Osteoblast (primary cell): ENCODE measurements at regions not wholly inside any gene's neighbourhood (a gene's known extent, or its start where the extent isn't known, plus 50 kb on each side); places are given as distances from the start of the nearest gene placed in this dataset.

Source experiments
- DNase-seq: peaks from one replicate; pipeline ENCODE4 v3.0.0; 2011; ENCODE audit warnings: low spot score, mixed read lengths; ENCODE audit not compliant: insufficient read length; ENCODE audit errors: missing footprints
- H2AFZ ChIP-seq: 2 replicates; pipeline ENCODE4 v1.6.0; 2011; ENCODE audit warnings: mild to moderate bottlenecking, low read length
- H3K27ac ChIP-seq: 2 replicates; pipeline ENCODE4 v1.5.1; 2011; ENCODE audit warnings: mild to moderate bottlenecking, low read depth, low read length, moderate library complexity
- H3K27me3 ChIP-seq: 2 replicates; pipeline ENCODE4 v1.6.0; 2012; ENCODE audit warnings: mild to moderate bottlenecking, control low read depth, inconsistent platforms, low read length, moderate library complexity; ENCODE audit not compliant: insufficient read depth
- H3K36me3 ChIP-seq: 2 replicates; pipeline ENCODE4 v1.5.1; 2011; ENCODE audit warnings: mild to moderate bottlenecking, low read length, control low read depth, moderate library complexity; ENCODE audit not compliant: insufficient read depth
- H3K4me1 ChIP-seq: 2 replicates; pipeline ENCODE4 v1.5.1; 2011; ENCODE audit warnings: mild to moderate bottlenecking, low read length, control low read depth, moderate library complexity; ENCODE audit not compliant: insufficient read depth
- H3K4me2 ChIP-seq: 2 replicates; pipeline ENCODE4 v1.6.0; 2011; ENCODE audit warnings: mild to moderate bottlenecking, low read length; ENCODE audit not compliant: insufficient read depth
- H3K4me3 ChIP-seq: fragments of 200-600 bp; sonication (generic); 3 replicates; pipeline ENCODE4 v1.5.1; 2012; ENCODE audit warnings: mild to moderate bottlenecking, low read length, inconsistent platforms; ENCODE audit not compliant: insufficient read depth
- H3K79me2 ChIP-seq: 2 replicates; pipeline ENCODE4 v1.6.0; 2012; ENCODE audit warnings: mild to moderate bottlenecking, low read length, control low read depth, inconsistent platforms; ENCODE audit not compliant: insufficient read depth
- H3K9me3 ChIP-seq: 2 replicates; pipeline ENCODE4 v1.5.1; 2011; ENCODE audit warnings: low read depth, low read length, control low read depth
- H4K20me1 ChIP-seq: 2 replicates; pipeline ENCODE4 v1.6.0; 2012; ENCODE audit warnings: mild to moderate bottlenecking, low read length, control low read depth; ENCODE audit not compliant: insufficient read depth
- CTCF ChIP-seq: IDR thresholded peaks from 2 replicates; pipeline ENCODE4 v1.5.1; 2011; ENCODE audit warnings: mild to moderate bottlenecking, low read depth, low read length, moderate library complexity; ENCODE audit errors: extremely low read depth

GRCh38 chr11:129704831-129705230 lies 110.8 kb upstream of the TMEM45B start:
- H3K9me3 ChIP-seq: no peaks in the 10 kb centered on the region
- H3K36me3 ChIP-seq: no peaks in the 10 kb centered on the region
- no peaks in the 10 kb centered on the region for H3K4me1 ChIP-seq
- TF ChIP-seq CTCF: no peak
- H3K4me2 ChIP-seq: no peak overlapping the region
- no peak for DNase-seq
- H4K20me1 ChIP-seq: no peaks in the 10 kb centered on the region
- H2AFZ ChIP-seq: no peak overlapping the region
- H3K27ac ChIP-seq: no peak overlapping the region
- no peaks in the 10 kb centered on the region for H3K79me2 ChIP-seq
- no peak overlapping the region for H3K4me3 ChIP-seq
- peaks cover 12% of the 10 kb centered on the region for H3K27me3 ChIP-seq

GRCh38 chr11:129705341-129705740 lies 110.3 kb upstream of the TMEM45B start:
- no peak overlapping the region for H3K4me3 ChIP-seq
- H3K27ac ChIP-seq: no peak overlapping the region
- TF ChIP-seq CTCF: no peak
- H3K36me3 ChIP-seq: no peaks in the 10 kb centered on the region
- no peak for DNase-seq
- no peaks in the 10 kb centered on the region for H3K79me2 ChIP-seq
- no peaks in the 10 kb centered on the region for H3K9me3 ChIP-seq
- no peaks in the 10 kb centered on the region for H4K20me1 ChIP-seq
- H3K4me2 ChIP-seq: no peak overlapping the region
- no peaks in the 10 kb centered on the region for H3K4me1 ChIP-seq
- H3K27me3 ChIP-seq: peaks cover 9% of the 10 kb centered on the region
- H2AFZ ChIP-seq: no peak overlapping the region

GRCh38 chr11:129705933-129706332 lies 109.7 kb upstream of the TMEM45B start:
- no peak overlapping the region for H3K4me2 ChIP-seq
- H3K4me3 ChIP-seq: no peak overlapping the region
- no peaks in the 10 kb centered on the region for H3K36me3 ChIP-seq
- no peaks in the 10 kb centered on the region for H4K20me1 ChIP-seq
- H3K27me3 ChIP-seq: peaks cover 9% of the 10 kb centered on the region
- H3K4me1 ChIP-seq: no peaks in the 10 kb centered on the region
- no peak for DNase-seq
- no peak overlapping the region for H2AFZ ChIP-seq
- H3K27ac ChIP-seq: no peak overlapping the region
- H3K9me3 ChIP-seq: no peaks in the 10 kb centered on the region
- no peaks in the 10 kb centered on the region for H3K79me2 ChIP-seq
- TF ChIP-seq CTCF: no peak

GRCh38 chr11:129709801-129710398 lies 105.7 kb upstream of the TMEM45B start:
- no peaks in the 10 kb centered on the region for H3K4me1 ChIP-seq
- no peak overlapping the region for H3K4me2 ChIP-seq
- no peak overlapping the region for H2AFZ ChIP-seq
- H3K4me3 ChIP-seq: no peak overlapping the region
- H3K9me3 ChIP-seq: no peaks in the 10 kb centered on the region
- H4K20me1 ChIP-seq: no peaks in the 10 kb centered on the region
- no peaks in the 10 kb centered on the region for H3K36me3 ChIP-seq
- H3K27me3 ChIP-seq: peaks cover 6% of the 10 kb centered on the region
- no peak for TF ChIP-seq CTCF
- DNase-seq: no peak
- no peaks in the 10 kb centered on the region for H3K79me2 ChIP-seq
- H3K27ac ChIP-seq: no peak overlapping the region
